ENCODE measurements at regions not wholly inside any gene's neighbourhood (a gene's known extent, or its start where the extent isn't known, plus 50 kb on each side); places are given as distances from the start of the nearest gene placed in this dataset.
"Not testable (repeated sequence)": the region's sequence is repeated elsewhere in the genome, so short reads cannot be mapped to it uniquely, and the experiment has no call there.

DNA sequence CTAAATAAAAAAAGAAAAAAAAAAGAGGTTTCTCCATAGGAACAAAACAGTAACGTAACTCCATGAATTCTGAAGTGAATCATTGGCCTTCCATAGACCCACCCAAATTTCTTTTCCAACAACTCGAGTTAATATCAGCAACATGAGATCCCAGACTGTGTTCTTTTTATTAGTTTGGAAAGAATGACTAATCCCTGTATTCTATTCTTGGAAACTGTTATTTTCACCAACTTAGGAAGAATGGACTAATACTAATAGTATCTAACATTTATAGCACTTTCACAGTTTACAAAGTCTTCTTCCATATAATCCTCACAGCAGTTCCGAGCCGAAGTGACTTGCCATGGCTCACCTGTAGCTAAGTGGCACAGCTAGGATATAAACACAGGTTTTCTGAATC lies 72.7 kb upstream of the SLC4A7 start:
- DNase-seq (ENCODE audit: low spot score): no peak

DNA sequence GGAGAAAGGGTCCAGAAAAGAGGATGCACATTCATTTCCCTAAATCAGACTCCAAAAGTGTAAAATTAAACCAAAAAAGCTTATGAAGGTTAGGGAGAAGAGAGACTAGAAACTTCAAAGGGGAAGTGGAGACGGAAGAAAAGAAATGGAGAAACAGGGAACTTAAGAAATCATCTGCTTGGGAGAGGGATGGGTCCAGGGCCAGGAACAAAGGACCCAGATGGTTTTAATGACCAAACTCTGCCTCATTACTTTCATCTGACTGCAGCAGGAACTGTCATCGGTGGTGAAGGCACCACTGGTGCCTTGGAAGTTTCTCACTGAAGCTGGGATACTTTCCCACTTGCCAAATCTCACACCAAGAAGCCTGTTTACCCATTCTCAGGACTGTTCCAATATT lies 70.5 kb upstream of the SLC4A7 start:
- no peak for DNase-seq (ENCODE audit: low spot score)

DNA sequence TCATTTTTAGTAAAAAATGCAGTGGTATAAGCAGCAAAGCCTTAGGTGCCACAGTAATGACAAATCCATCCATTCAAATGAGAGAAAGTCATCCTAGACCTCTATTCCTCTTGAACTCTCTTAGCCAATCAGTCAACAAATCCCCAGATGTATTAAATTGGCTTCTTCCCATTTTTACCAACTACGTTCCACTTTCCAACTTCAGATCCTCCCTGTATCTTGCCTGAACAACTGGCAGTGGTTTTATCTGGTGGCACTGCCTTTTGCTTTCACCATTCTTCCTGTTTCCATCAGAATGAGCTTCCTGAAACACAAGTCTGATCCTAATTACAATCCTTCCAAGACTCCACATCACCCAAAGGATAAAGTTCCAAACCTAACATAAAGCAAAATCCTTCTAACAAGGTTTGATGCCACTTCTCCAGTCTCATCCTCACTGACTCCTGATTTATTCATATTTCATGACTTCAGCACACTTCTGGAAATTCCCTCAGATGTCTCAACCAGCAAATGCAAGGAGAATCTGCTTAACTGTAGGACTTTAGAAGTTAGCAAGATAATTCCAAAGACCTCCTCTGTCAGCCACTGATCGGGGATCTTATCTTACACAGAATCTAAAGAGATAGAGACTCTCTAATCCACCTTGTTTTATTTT lies 69.8 kb upstream of the SLC4A7 start:
- DNase-seq (ENCODE audit: low spot score): no peak

DNA sequence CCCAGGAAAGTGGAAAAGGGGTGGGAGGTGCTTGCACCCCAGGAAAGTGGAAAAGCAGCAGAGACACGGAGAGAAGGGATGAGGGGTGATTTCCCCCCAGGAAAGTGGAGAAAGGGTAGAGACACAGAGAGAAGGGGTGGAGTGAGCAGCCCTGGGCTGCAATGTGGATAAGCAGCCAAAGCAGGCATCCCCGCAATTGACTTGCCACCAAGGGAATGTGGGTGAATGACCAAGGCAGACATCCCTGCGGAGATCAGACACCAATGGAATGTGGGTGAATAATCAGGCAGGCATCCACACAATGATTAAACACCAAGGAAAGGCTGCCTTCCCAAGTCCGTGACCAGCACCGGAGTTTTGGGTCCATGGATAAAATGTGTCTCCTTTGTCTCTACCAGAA lies 68.5 kb upstream of the SLC4A7 start:
- DNase-seq (ENCODE audit: low spot score): peak; percentile 33

DNA sequence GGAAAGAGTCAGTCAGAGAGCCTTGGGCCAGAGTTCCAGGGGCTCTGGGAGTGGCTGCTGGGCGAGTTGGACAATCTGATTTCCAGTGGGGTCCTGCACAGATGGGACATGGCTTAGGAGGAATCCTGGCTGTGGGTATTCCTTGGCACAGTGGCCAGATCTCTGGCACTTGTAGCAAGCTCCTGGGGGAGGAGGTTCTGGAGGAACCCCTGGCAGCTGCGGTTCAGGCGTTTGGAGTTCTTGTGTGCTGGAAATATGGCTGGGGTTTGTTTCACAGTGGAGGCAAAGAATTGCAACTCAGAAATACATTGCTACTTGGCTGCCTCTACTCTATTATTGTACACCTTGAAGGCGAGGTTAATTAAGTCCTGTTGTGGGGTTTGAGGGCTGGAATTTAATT lies 67.2 kb upstream of the SLC4A7 start:
- DNase-seq (ENCODE audit: low spot score): not testable (repeated sequence)

- peak; percentile 40 for DNase-seq (ENCODE audit: low spot score)
Measured at GRCh38 chr3:27545061-27545460, 60.9 kb upstream of the SLC4A7 start.

GRCh38 chr3:27544372-27544865 lies 60.2 kb upstream of the SLC4A7 start:
- DNase-seq (ENCODE audit: low spot score): peak; percentile 68

- DNase-seq (ENCODE audit: low spot score): no peak
Measured at GRCh38 chr3:27542476-27542875, 58.3 kb upstream of the SLC4A7 start.

DNA sequence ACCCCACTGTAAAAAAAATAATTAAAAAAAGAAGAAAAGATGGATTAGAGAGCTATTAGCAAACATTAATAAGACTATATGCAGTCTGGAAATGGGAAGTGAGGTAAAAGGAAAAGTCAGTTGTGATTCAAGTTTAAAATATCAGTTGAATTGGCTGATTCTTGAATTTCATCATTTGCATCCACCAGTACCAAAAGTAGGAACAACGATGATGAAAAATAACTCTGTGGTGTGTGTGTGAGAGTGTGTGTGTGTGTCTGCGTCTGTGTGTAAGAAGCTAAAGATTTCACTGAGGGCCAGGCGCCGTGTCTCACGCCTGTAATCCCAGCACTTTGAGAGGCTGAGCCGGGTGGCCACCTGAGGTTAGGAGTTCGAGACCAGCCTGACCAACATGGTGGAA lies 56.0 kb upstream of the SLC4A7 start:
- DNase-seq (ENCODE audit: low spot score): no peak

GRCh38 chr3:27536491-27536890 lies 52.3 kb upstream of the SLC4A7 start:
- no peak for DNase-seq (ENCODE audit: low spot score)

GRCh38 chr3:27535809-27536392 lies 51.7 kb upstream of the SLC4A7 start:
- DNase-seq (ENCODE audit: low spot score): peak; percentile 67

GRCh38 chr3:27533718-27534573 lies 49.8 kb upstream of the SLC4A7 start:
- peak; percentile 99 for DNase-seq (ENCODE audit: low spot score)

Measured in RKO (cell line).